ENCODE measurements at regions not wholly inside any gene's neighbourhood (a gene's known extent, or its start where the extent isn't known, plus 50 kb on each side); places are given as distances from the start of the nearest gene placed in this dataset.

DNA sequence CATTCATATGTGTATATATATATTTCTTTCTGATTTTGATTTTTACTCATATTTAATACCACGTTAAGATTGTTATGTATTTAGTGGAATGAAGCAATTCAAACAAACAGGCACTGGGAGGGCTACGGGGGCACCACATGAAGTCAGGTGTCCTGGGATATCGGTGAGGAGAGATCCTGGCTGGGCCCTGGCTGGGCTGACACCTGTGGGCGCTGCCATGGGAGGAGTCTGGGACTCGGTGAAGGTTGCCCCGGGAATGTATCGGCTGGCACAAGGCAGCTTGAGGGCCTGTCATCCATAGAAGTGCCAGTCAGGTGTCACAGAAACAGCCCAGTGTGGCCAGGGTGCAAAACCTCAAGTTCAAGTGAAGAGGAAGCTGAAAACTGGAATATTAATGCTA is 766.9 kb upstream of the ARPP21 start:
- intact Hi-C loops (cut with DNase I; ENCODE audit: low total_unique reads) = no loop called here
- DNase-seq (ENCODE audit: low spot score in 2 of 2) = no peak
- TF ChIP-seq, protein P1, sequence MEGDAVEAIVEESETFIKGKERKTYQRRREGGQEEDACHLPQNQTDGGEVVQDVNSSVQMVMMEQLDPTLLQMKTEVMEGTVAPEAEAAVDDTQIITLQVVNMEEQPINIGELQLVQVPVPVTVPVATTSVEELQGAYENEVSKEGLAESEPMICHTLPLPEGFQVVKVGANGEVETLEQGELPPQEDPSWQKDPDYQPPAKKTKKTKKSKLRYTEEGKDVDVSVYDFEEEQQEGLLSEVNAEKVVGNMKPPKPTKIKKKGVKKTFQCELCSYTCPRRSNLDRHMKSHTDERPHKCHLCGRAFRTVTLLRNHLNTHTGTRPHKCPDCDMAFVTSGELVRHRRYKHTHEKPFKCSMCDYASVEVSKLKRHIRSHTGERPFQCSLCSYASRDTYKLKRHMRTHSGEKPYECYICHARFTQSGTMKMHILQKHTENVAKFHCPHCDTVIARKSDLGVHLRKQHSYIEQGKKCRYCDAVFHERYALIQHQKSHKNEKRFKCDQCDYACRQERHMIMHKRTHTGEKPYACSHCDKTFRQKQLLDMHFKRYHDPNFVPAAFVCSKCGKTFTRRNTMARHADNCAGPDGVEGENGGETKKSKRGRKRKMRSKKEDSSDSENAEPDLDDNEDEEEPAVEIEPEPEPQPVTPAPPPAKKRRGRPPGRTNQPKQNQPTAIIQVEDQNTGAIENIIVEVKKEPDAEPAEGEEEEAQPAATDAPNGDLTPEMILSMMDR (IDR thresholded peaks at IDR 0.05) = no peak
- TF ChIP-seq POLR2A (IDR thresholded peaks at IDR 0.05) = no peak
- 90 to 93% methylated on average over 7 of the region's 7 CpGs for WGBS, 2 donors
- H3K4me3 ChIP-seq (ENCODE audit: low read depth, poor library complexity, severe bottlenecking) = no peak overlapping the region

DNA sequence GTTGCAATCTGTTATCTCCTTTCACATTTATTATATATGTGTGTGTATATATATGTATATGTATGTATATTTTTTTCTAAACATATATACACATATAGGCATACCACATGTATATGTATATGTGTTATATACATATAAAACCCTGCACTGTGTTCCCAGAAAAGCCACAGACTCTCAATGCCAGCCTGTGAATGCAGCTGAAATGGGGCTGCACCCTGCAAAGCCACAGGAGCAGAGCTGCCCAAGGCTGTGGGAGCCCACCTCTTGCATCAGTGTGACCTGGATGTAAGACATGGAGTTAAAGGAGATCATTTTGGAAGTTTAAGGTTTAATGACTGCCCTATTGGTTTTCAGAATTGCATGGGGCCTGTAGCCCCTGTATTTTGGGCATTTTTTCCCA is 762.3 kb upstream of the ARPP21 start:
- H3K4me3 ChIP-seq (ENCODE audit: low read depth, poor library complexity, severe bottlenecking) = no peak overlapping the region
- TF ChIP-seq, protein P1 (IDR thresholded peaks at IDR 0.05) = no peak
- no peak for TF ChIP-seq POLR2A (IDR thresholded peaks at IDR 0.05)
- no peak for DNase-seq (ENCODE audit: low spot score in 2 of 2)
- intact Hi-C loops (cut with DNase I; ENCODE audit: low total_unique reads) = no loop called here

- WGBS, 2 donors = 91 to 98% methylated on average over 1 of the region's 1 CpG
- intact Hi-C loops (cut with DNase I; ENCODE audit: low total_unique reads) = no loop called here
- H3K4me3 ChIP-seq (ENCODE audit: low read depth, poor library complexity, severe bottlenecking) = no peak overlapping the region
- DNase-seq (ENCODE audit: low spot score in 2 of 2) = no peak
- TF ChIP-seq, protein P1 (IDR thresholded peaks at IDR 0.05) = no peak
- no peak for TF ChIP-seq POLR2A (IDR thresholded peaks at IDR 0.05)
These were observed 760.8 kb upstream of the ARPP21 start for GRCh38 chr3:34878488-34878887.

- WGBS, 2 donors = 11 to 20% methylated on average over 1 of the region's 1 CpG
- no peak overlapping the region for H3K4me3 ChIP-seq (ENCODE audit: low read depth, poor library complexity, severe bottlenecking)
- no peak for DNase-seq (ENCODE audit: low spot score in 2 of 2)
- no peak for TF ChIP-seq POLR2A (IDR thresholded peaks at IDR 0.05)
- TF ChIP-seq, protein P1 (IDR thresholded peaks at IDR 0.05) = no peak
- intact Hi-C loops (cut with DNase I; ENCODE audit: low total_unique reads) = loop anchor here (5.0 kb wide), 1 partner anchor 1941 kb away; no protein-coding TSS in a partner anchor
These were observed 758.3 kb upstream of the ARPP21 start for GRCh38 chr3:34881026-34881425.

DNA sequence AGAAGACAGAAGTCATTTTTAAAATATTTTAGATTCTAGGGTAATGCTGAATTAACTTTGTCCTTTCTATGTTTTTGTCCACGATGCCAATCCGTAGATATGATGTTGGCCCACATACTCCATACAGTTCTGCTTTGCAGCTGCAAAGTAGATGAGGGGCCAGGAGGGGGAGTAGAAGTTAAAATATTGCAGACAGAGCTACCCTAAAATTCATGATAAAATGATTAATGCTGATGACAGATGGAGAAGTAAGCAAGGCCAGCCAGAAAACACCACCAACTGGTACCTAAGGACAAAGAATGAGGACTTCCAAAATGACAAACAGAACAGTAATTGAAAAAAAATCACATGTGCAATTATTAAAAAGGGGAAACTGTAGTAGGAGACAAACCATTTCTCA is 756.6 kb upstream of the ARPP21 start:
- no peak for TF ChIP-seq POLR2A (IDR thresholded peaks at IDR 0.05)
- TF ChIP-seq, protein P1 (IDR thresholded peaks at IDR 0.05) = no peak
- H3K4me3 ChIP-seq (ENCODE audit: low read depth, poor library complexity, severe bottlenecking) = no peak overlapping the region
- DNase-seq (ENCODE audit: low spot score in 2 of 2) = no peak
- intact Hi-C loops (cut with DNase I; ENCODE audit: low total_unique reads) = loop anchor here (5.0 kb wide), 1 partner anchor 1940 kb away; no protein-coding TSS in a partner anchor
- 81 to 85% methylated on average over 2 of the region's 2 CpGs for WGBS, 2 donors

- DNase-seq (ENCODE audit: low spot score in 2 of 2) = no peak
- TF ChIP-seq POLR2A (IDR thresholded peaks at IDR 0.05) = no peak
- TF ChIP-seq, protein P1 (IDR thresholded peaks at IDR 0.05) = no peak
- WGBS, 2 donors = 73 to 75% methylated on average over 2 of the region's 2 CpGs
- H3K4me3 ChIP-seq (ENCODE audit: low read depth, poor library complexity, severe bottlenecking) = no peak overlapping the region
- intact Hi-C loops (cut with DNase I; ENCODE audit: low total_unique reads) = loop anchor here (5.0 kb wide), 1 partner anchor 1938 kb away; no protein-coding TSS in a partner anchor
These were observed 755.3 kb upstream of the ARPP21 start for GRCh38 chr3:34884007-34884406.

All from lower leg skin (tissue), 4 donors.